ENCODE measurements at regions not wholly inside any gene's neighbourhood (a gene's known extent, or its start where the extent isn't known, plus 50 kb on each side); places are given as distances from the start of the nearest gene placed in this dataset.

DNA sequence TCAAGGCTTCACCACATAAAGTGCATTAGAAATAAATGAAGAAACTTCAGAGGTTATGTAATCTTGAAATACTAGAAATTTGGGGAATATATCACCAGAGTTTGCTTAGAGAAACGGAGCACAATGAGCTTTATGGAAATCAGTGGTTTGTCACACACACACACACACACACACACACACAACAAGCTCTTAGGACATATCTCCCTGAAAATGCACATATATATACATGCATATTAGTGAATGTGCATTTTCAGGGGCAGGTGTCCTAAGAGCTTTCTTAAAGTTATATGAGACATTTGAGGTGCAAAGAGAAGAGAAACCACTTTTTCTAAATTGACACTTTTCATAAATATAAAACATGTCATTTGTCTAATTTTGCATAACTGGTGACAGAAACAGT, 93.7 kb upstream of the CARD18 start:
- H3K36me3 ChIP-seq (ENCODE audit: low read depth): no peaks in the 10 kb centered on the region
- no peak overlapping the region for H3K4me2 ChIP-seq
- peaks cover 13% of the 10 kb centered on the region for H3K4me1 ChIP-seq (replicated peaks; ENCODE audit: insufficient read depth)
- H3K79me2 ChIP-seq (ENCODE audit: low read depth): no peaks in the 10 kb centered on the region
- no peaks in the 10 kb centered on the region for H3K27me3 ChIP-seq (ENCODE audit: insufficient read depth, low read depth)
- no peak for TF ChIP-seq CTCF (conservative IDR thresholded peaks at IDR 0.05)
- H4K20me1 ChIP-seq (ENCODE audit: insufficient read depth): no peaks in the 10 kb centered on the region
- H3F3A ChIP-seq (ENCODE audit: insufficient read depth, low read depth): no peaks in the 10 kb centered on the region
- no peak overlapping the region for H3K4me3 ChIP-seq
- no peaks in the 10 kb centered on the region; the same call in 1 of the 2 replicates for H3K9me2 ChIP-seq (ENCODE audit: insufficient read depth)
- no TSS peak for BruUV-seq (replicated peaks)
- CTCF ChIA-PET: no interaction called here
- no peak overlapping the region for H3K27ac ChIP-seq
- no peak for DNase-seq
- no peaks in the 10 kb centered on the region for H3K9me3 ChIP-seq (ENCODE audit: insufficient read depth, low read depth)
- H2AFZ ChIP-seq: no peak overlapping the region
- intact Hi-C loops (cut with micrococcal nuclease; ENCODE audit: unreplicated experiment): no loop called here
- POLR2A ChIA-PET (ENCODE audit: unreplicated experiment): no interaction called here

DNA sequence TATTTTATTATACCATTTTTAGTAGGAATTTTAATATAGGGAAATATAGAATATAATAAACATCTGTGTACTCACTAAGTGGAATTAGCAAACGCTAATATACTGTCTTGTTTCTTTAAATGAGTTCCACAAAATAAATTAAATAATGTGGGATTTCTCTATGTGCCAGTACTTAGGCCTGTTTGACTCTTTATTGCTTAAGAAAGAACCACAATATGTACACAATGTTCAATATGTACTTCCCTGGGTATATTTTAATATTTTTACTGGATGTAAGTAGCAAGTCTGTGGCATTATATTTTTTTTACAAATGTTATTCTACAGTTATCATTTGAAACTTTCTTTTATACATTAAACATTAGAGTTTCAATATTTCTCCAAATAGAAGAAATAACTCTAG, 92.5 kb upstream of the CARD18 start:
- Histone ChIP-seq H3K4me2 (no peak overlapping the region), H3K9me3 (ENCODE audit: insufficient read depth, low read depth) (no peaks in the 10 kb centered on the region), H2AFZ (no peak overlapping the region), H3K27ac (no peak overlapping the region), H3K4me3 (no peak overlapping the region), H3F3A (ENCODE audit: insufficient read depth, low read depth) (no peaks in the 10 kb centered on the region), H3K4me1 (replicated peaks; ENCODE audit: insufficient read depth) (peaks cover 13% of the 10 kb centered on the region), H3K36me3 (ENCODE audit: low read depth) (no peaks in the 10 kb centered on the region), H4K20me1 (ENCODE audit: insufficient read depth) (no peaks in the 10 kb centered on the region), H3K9me2 (ENCODE audit: insufficient read depth) (no peaks in the 10 kb centered on the region), H3K79me2 (ENCODE audit: low read depth) (no peaks in the 10 kb centered on the region), H3K27me3 (ENCODE audit: insufficient read depth, low read depth) (no peaks in the 10 kb centered on the region)
- no peak for TF ChIP-seq CTCF (conservative IDR thresholded peaks at IDR 0.05)
- no peak for TF ChIP-seq EZH2 (IDR thresholded peaks at IDR 0.05; ENCODE audit: low read depth)
- DNase-seq: no peak
- intact Hi-C loops (cut with micrococcal nuclease; ENCODE audit: unreplicated experiment): no loop called here
- BruUV-seq (replicated peaks): no TSS peak
- CTCF ChIA-PET: no interaction called here
- POLR2A ChIA-PET (ENCODE audit: unreplicated experiment): no interaction called here

DNA sequence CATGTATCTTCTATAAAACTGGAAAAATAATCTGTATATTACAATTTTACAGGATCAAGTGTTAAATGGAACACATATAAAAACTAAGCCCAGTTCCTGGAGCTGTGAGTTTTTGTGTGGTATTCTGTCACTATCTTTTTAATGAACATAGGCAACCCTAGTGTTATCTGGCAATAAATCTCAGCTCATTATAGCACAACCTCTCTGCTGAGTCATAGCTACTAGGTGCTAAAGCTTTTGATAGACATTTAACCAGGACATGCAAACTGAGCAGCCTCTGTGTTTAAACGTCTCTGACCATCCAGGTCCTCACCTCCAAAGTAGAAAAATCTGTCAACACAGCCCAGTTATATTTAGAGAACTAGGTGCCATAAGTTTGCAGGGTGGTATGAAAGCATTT, 91.0 kb upstream of the CARD18 start:
- 0 out of 2 replicates have a peak overlapping the region, but pooled peaks have one; percentile 20 for H2AFZ ChIP-seq
- BruUV-seq (replicated peaks): no TSS peak
- peak overlapping the region; percentile 11; the same call in 1 of the 2 replicates for H3K4me2 ChIP-seq
- peak overlapping the region; percentile 0; the same call in 1 of the 2 replicates for H3K27ac ChIP-seq
- no peaks in the 10 kb centered on the region for H3K27me3 ChIP-seq (ENCODE audit: insufficient read depth, low read depth)
- no peaks in the 10 kb centered on the region for H3K36me3 ChIP-seq (ENCODE audit: low read depth)
- intact Hi-C loops (cut with micrococcal nuclease; ENCODE audit: unreplicated experiment): no loop called here
- peaks cover 13% of the 10 kb centered on the region for H3K4me1 ChIP-seq (replicated peaks; ENCODE audit: insufficient read depth)
- ChIA-PET CTCF (no interaction called here), POLR2A (ENCODE audit: unreplicated experiment) (interaction anchor here (0.5 to 0.6 kb wide), 4 partner anchors 70 to 494 kb away, joined by 3 to 11 read pairs (median 4); no protein-coding TSS in a partner anchor)
- H3K9me3 ChIP-seq (ENCODE audit: insufficient read depth, low read depth): no peaks in the 10 kb centered on the region
- no peaks in the 10 kb centered on the region for H3F3A ChIP-seq (ENCODE audit: insufficient read depth, low read depth)
- H3K9me2 ChIP-seq (ENCODE audit: insufficient read depth): no peaks in the 10 kb centered on the region
- H4K20me1 ChIP-seq (ENCODE audit: insufficient read depth): no peaks in the 10 kb centered on the region
- DNase-seq: peak; percentile 2 to 42
- no peak for TF ChIP-seq CTCF (conservative IDR thresholded peaks at IDR 0.05)
- no peak overlapping the region for H3K4me3 ChIP-seq
- H3K79me2 ChIP-seq (ENCODE audit: low read depth): no peaks in the 10 kb centered on the region

Measured in PC-9 (cell line).